MG63 (cell line): ENCODE measurements at regions not wholly inside any gene's neighbourhood (a gene's known extent, or its start where the extent isn't known, plus 50 kb on each side); places are given as distances from the start of the nearest gene placed in this dataset.
"Not testable (repeated sequence)": the region's sequence is repeated elsewhere in the genome, so short reads cannot be mapped to it uniquely, and the experiment has no call there.

ENCODE experiments used
- DNase-seq: peaks from one replicate; pipeline ENCODE4 v3.0.0-alpha.2; 2020
- H3K27me3 ChIP-seq: fragments of 250-450 bp; sonication (Bioruptor Pico); 2 replicates; pipeline ENCODE4 v1.5.1; 2020; ENCODE audit warnings: mild to moderate bottlenecking, moderate library complexity
- H3K36me3 ChIP-seq: fragments of 250-450 bp; sonication (Bioruptor Pico); 2 replicates; pipeline ENCODE4 v1.5.1; 2020; ENCODE audit warnings: mild to moderate bottlenecking, moderate library complexity
- H3K4me3 ChIP-seq: fragments of 250-450 bp; sonication (Bioruptor Pico); 2 replicates; pipeline ENCODE4 v1.5.1; 2020; ENCODE audit warnings: mild to moderate bottlenecking, moderate library complexity
- H3K9me3 ChIP-seq: fragments of 250-450 bp; sonication (Bioruptor Pico); 2 replicates; pipeline ENCODE4 v1.5.1; 2020; ENCODE audit warnings: mild to moderate bottlenecking, moderate library complexity

DNA sequence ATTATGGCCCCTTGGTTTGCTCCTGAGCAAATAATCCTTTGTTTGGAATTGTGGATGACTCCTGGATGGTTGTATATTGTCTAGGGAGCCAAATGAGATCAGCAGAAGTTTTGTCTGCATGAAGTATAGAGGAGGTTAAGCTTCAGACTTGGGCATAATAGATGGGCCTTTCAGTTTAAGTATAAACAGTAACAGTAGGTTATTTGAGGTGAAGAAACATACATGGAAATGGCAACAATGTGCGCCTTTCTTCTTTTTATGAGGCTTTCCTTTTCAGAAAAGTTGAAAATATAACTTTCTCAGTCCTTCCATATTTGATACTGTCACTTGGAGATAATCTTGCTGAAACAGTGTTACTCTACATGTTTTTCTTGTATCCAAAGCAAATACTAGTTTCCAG lies 63.7 kb upstream of the PPP1R12A start:
- Histone ChIP-seq H3K27me3 (no peaks in the 10 kb centered on the region), H3K36me3 (no peaks in the 10 kb centered on the region), H3K9me3 (no peaks in the 10 kb centered on the region), H3K4me3 (no peak overlapping the region)
- DNase-seq = no peak

DNA sequence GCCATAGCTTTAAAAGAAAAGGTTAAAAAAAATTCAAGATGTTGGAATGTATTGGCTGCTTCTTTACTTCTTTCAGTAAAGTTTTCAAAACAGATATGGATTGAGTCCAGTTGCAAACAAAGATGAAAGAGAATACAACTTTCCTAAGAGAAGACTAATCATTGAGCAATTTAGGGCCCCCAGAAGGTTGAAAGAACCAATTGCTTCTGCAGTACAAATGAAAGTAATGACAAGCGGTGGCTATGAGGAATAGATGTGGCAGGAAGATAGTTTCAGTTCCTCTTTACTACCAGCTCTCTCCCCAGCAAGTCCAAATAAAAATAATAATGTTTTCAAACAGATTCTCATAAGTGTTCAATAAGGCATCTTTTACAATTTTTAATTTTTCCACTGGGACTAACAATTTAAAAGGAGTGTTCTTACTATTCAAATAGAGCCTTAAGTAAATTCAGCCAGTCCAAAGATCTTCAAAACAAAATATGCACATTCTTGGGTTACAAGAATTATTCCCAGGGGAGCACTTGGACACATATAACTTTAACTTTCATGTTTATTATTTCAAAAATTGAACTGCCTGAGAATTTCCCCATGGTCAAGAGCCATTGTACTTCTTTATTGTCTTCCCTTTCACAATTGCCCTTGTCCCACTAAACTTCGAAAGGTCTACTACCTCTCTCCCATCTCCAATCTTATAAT lies 62.3 kb upstream of the PPP1R12A start:
- no peak for DNase-seq
- Histone ChIP-seq H3K27me3 (no peaks in the 10 kb centered on the region), H3K4me3 (no peak overlapping the region), H3K9me3 (no peaks in the 10 kb centered on the region), H3K36me3 (no peaks in the 10 kb centered on the region)

GRCh38 chr12:79995385-79996084 lies 60.6 kb upstream of the PPP1R12A start:
- not testable (repeated sequence) for DNase-seq, H3K9me3 ChIP-seq, H3K4me3 ChIP-seq, H3K36me3 ChIP-seq, H3K27me3 ChIP-seq

DNA sequence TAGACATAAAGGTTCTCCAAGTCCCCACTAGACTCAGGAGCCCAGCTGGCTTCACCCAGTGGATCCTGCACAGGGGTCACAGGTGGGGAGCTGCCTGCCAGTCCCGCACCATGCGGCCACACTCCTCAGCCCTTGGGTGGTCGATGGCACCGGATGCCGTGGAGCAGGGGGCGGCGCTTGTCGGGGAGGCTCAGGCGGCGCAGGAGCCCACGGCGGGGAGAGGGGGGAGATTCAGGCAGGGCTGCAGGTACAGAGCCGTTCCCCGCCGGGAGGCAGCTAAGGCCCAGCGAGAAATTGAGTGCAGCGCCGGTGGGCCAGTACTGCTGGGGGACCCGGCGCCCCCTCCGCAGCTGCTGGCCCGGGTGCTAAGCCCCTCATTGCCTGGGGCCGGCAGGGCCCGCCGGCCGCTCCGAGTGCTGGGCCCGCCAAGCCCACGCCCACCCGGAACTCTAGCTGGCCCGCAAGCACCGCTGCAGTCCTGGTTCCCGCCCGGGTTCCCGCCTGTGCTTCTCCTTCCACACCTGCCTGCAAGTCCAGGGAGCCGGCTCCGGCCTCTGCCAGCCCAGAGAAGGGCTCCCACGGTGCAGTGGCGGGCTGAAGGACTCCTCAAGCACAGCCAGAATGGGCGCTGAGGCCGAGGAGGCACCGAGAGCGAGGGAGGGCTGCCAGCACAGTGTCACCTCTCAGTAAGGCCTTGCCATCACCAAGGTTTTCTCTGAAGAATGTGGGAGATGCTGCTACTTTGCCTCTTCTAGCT lies 58.4 kb upstream of the PPP1R12A start:
- H3K27me3 ChIP-seq = no peaks in the 10 kb centered on the region
- H3K9me3 ChIP-seq = no peaks in the 10 kb centered on the region
- H3K4me3 ChIP-seq = no peak overlapping the region
- DNase-seq = no peak
- no peaks in the 10 kb centered on the region for H3K36me3 ChIP-seq

DNA sequence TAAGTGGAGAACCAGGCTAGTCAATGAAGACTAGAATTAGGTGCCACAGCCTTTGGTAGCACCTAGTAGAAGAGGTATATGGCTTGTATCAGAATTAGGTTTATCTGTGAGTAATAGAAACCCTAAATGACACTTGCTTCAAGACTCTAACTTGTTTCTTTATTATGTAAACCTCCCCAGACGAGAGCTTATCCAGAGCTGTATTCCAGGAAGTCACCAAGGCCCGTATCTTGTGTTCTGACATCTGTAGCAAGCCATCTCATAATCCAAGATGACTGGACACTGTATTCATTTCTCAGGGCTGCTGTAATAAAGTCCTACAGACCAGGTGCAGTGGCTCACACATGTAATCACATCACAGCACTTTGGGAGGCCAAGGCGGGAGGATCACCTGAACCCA lies 56.7 kb upstream of the PPP1R12A start:
- H3K9me3 ChIP-seq = no peaks in the 10 kb centered on the region
- H3K27me3 ChIP-seq = no peaks in the 10 kb centered on the region
- H3K36me3 ChIP-seq = no peaks in the 10 kb centered on the region
- no peak overlapping the region for H3K4me3 ChIP-seq
- DNase-seq = no peak

DNA sequence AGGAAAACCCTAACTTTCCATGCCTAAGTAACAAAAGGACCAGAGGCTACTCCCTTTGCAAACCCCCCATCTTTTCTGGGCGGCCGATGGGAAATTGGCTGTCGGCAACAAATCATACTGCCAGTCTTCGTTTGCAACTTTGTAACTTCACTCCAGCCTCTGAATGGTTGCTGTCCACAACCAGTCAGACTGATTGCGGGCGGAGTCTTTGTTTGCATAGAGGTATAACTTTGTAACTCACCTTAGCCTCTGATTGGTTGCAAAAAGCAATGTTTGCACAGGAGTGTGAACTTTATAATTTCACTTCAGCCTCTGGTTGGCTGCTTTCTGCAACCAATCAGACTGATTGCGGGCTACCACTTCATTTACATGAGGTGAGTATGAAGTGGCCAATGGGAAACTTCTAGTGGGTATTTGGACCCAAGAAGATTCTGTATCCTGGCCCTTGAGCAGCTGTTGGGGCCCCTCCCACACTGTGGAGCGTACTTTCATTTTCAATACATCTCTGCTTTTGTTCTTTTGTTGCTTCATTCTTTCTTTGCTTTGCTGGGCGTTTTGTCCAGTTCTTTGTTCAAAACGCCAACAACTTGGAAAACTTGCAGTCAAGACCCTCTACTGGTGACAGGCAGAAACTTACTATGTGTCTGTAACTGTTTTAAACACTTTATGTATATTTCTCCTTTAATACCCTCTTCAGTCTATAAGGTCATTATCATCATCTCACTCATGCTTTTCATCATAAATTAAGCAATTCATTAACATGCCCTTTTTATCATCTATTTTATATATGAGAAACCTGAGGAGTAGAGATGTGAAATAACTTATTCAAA lies 55.8 kb upstream of the PPP1R12A start:
- H3K27me3 ChIP-seq, H3K4me3 ChIP-seq, H3K36me3 ChIP-seq, H3K9me3 ChIP-seq: not testable (repeated sequence)
- peak; percentile 10 for DNase-seq

DNA sequence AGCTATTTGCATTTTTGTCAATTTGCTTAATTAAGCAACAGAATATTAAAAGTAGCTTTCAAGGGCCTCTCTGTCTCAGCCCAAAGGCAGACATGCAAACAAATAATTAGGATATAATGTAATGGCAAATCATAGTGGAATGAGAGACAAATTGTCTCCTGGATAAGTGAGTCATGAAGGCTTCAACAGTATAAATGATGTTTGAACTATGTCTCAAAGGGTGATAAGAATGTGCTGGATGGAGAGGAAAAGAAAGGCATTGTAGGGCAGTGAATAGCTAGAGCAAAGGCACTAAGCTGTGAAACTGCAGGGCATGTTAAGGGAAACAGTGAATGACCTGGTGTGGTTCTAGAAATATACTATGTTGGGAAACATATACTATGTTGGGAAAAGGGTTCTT lies 53.5 kb upstream of the PPP1R12A start:
- DNase-seq = no peak
- Histone ChIP-seq H3K4me3 (no peak overlapping the region), H3K9me3 (no peaks in the 10 kb centered on the region), H3K36me3 (no peaks in the 10 kb centered on the region), H3K27me3 (no peaks in the 10 kb centered on the region)

- DNase-seq = no peak
- Histone ChIP-seq H3K9me3 (no peaks in the 10 kb centered on the region), H3K27me3 (no peaks in the 10 kb centered on the region), H3K4me3 (no peak overlapping the region), H3K36me3 (no peaks in the 10 kb centered on the region)
These were observed 52.8 kb upstream of the PPP1R12A start for GRCh38 chr12:79987731-79988130.
